ENCODE measurements at regions not wholly inside any gene's neighbourhood (a gene's known extent, or its start where the extent isn't known, plus 50 kb on each side); places are given as distances from the start of the nearest gene placed in this dataset.

GRCh38 chr1:245051349-245052221 lies 103.2 kb upstream of the KIF26B start (continued):
- TF ChIP-seq CTCFL (IDR thresholded peaks at IDR 0.05; ENCODE audit: borderline replicate concordance, insufficient read depth, low read depth, low read length, poor library complexity, severe bottlenecking) (no peak), MLX (CRISPR knock-in tag; conservative IDR thresholded peaks at IDR 0.05) (no peak), EP300 (IDR thresholded peaks at IDR 0.05; ENCODE audit: low read length) (peak; percentile 87), ZSCAN32 (CRISPR knock-in tag; IDR thresholded peaks at IDR 0.05) (no peak), ZNF311 (CRISPR knock-in tag; IDR thresholded peaks at IDR 0.05) (no peak), MECOM (CRISPR knock-in tag; IDR thresholded peaks at IDR 0.05) (peak; percentile 52), MEF2A (IDR thresholded peaks at IDR 0.05; ENCODE audit: control insufficient read depth, low read depth, low read length) (peak; percentile 96), ZC3H11A (IDR thresholded peaks at IDR 0.05; ENCODE audit: low read depth, low read length) (no peak), ZNF232 (CRISPR knock-in tag; IDR thresholded peaks at IDR 0.05) (no peak), PHF21A (IDR thresholded peaks at IDR 0.05; ENCODE audit: borderline replicate concordance, low read depth) (peak; percentile 92), FOSL1 (tag; conservative IDR thresholded peaks at IDR 0.05) (peak; percentile 78), NR2C1 (IDR thresholded peaks at IDR 0.05) (no peak; the same call in 1 of the 2 replicates), NR2C1 (tag; IDR thresholded peaks at IDR 0.05) (no peak), BRF2 (IDR thresholded peaks at IDR 0.05; ENCODE audit: borderline replicate concordance, insufficient read depth, insufficient read length) (no peak), SIN3B (IDR thresholded peaks at IDR 0.05; ENCODE audit: low read depth) (no peak), RFX1 (IDR thresholded peaks at IDR 0.05) (no peak; the same call in 1 of the 2 replicates), PURB (CRISPR knock-in tag; IDR thresholded peaks at IDR 0.05; ENCODE audit: low read depth) (no peak), ATF2 (CRISPR knock-in tag; IDR thresholded peaks at IDR 0.05) (no peak), ZNF224 (CRISPR knock-in tag; IDR thresholded peaks at IDR 0.05) (no peak), TGIF2 (CRISPR knock-in tag; IDR thresholded peaks at IDR 0.05) (no peak), MEIS2 (IDR thresholded peaks at IDR 0.05; ENCODE audit: partially characterized antibody) (peak; percentile 73), RFX5 (IDR thresholded peaks at IDR 0.05; ENCODE audit: low read depth, low read length) (no peak), HDAC2 (IDR thresholded peaks at IDR 0.05) (peak; percentile 96)

All from K562 (cell line).